HCT116 (cell line): ENCODE measurements at regions not wholly inside any gene's neighbourhood (a gene's known extent, or its start where the extent isn't known, plus 50 kb on each side); places are given as distances from the start of the nearest gene placed in this dataset.
"Not testable (repeated sequence)": the region's sequence is repeated elsewhere in the genome, so short reads cannot be mapped to it uniquely, and the experiment has no call there.

Experiments used
- ATAC-seq: fragments of 200-7000 bp; cut with Tn5 transposase; 2 replicates; pipeline ENCODE4 v1.9.1; 2020; ENCODE audit warnings: mild to moderate bottlenecking, moderate library complexity
- BruUV-seq: library from RNA; stranded (reverse); fragments of 400-500 nt; replicated peaks from 2 replicates; lab custom pipeline; 2021; lab: Mats Ljungman, UMichigan
- CTCF ChIA-PET: fragments of 300-600 bp; sonication (Branson Sonifier 250); formaldehyde crosslinking; loops from one replicate; lab custom pipeline; 2021; ENCODE audit warnings: antibody characterized with exemption; lab: Charles Lee
- POLR2A ChIA-PET: fragments of 300-600, 350-600 bp; sonication (Branson Sonifier 250); formaldehyde crosslinking; loops from one replicate; lab custom pipeline; 2021; ENCODE audit warnings: antibody characterized with exemption; lab: Charles Lee
- RAD21 ChIA-PET, 2 experiments: fragments of 300-600 bp; sonication (Branson Sonifier 250); formaldehyde crosslinking; loops; one replicate each; lab custom pipeline; 2023; ENCODE audit warnings: low total read pairs in 2 of 2; ENCODE audit not compliant: uncharacterized antibody in 2 of 2, unreplicated experiment in 2 of 2, low non-redundant PET in 1 of 2; lab: Charles Lee
- DNase-seq: peaks from one replicate; pipeline ENCODE4 v3.0.0-alpha.2; 2010; ENCODE audit warnings: low read depth, low spot score
- H2AFZ ChIP-seq: fragments of 200-600 bp; shearing (Covaris generic), sonication (generic); 2 replicates; pipeline ENCODE4 v1.6.1; 2017; ENCODE audit warnings: low read depth, mixed run types, mixed read lengths, antibody characterized with exemption, low read length; ENCODE audit not compliant: poor library complexity, severe bottlenecking
- H3K27ac ChIP-seq: 2 replicates; pipeline ENCODE4 v1.5.1; 2012; ENCODE audit warnings: low read depth, low read length
- H3K27me3 ChIP-seq: fragments of 200-600 bp; sonication (generic); 2 replicates; pipeline ENCODE4 v1.6.1; 2016; ENCODE audit warnings: mixed run types, low read length, mixed read lengths; ENCODE audit not compliant: insufficient read depth
- H3K36me3 ChIP-seq, 2 experiments: fragments of 200-500 bp in 1 of 2; fragments of 200-600 bp in 1 of 2; sonication (Bioruptor generic) in 1 of 2; sonication (generic) in 1 of 2; 2 replicates each; pipeline versions ENCODE4 v1.5.1 to v1.6.1; 2014 to 2016; ENCODE audit warnings: low read length in 2 of 2, inconsistent platforms in 1 of 2, mixed read lengths in 1 of 2, mixed run types in 1 of 2; ENCODE audit not compliant: insufficient read depth in 2 of 2, control insufficient read depth in 1 of 2
- H3K4me1 ChIP-seq, 2 experiments: fragments of 200-600 bp in 1 of 2; sonication (generic) in 1 of 2; 2 replicates each; pipeline versions ENCODE4 v1.5.1 to v1.6.1; 2012 to 2017; ENCODE audit warnings: low read length in 2 of 2, inconsistent platforms in 1 of 2, mild to moderate bottlenecking in 1 of 2, mixed read lengths in 1 of 2, mixed run types in 1 of 2, moderate library complexity in 1 of 2; ENCODE audit not compliant: insufficient read depth in 2 of 2, control insufficient read depth in 1 of 2
- H3K4me2 ChIP-seq: fragments of 200-600 bp; sonication (generic); 2 replicates; pipeline ENCODE4 v1.6.1; 2017; ENCODE audit warnings: mixed run types, low read length, mixed read lengths
- H3K4me3 ChIP-seq, 2 experiments: fragments of 200-600 bp in 1 of 2; sonication (generic) in 1 of 2; replicated peaks in 1 of 2; 2 replicates each; pipeline ENCODE4 v1.5.1; 2011 to 2016; ENCODE audit warnings: low read length in 2 of 2, control low read depth in 1 of 2, low read depth in 1 of 2, mild to moderate bottlenecking in 1 of 2, mixed read lengths in 1 of 2, mixed run types in 1 of 2
- H3K79me2 ChIP-seq: fragments of 200-600 bp; sonication (generic); 2 replicates; pipeline ENCODE4 v1.6.1; 2017; ENCODE audit warnings: mild to moderate bottlenecking, mixed run types, low read length, moderate library complexity, mixed read lengths; ENCODE audit not compliant: insufficient read depth
- H3K9ac ChIP-seq: fragments of 200-600 bp; sonication (generic); 2 replicates; pipeline ENCODE4 v1.6.1; 2016; ENCODE audit warnings: low read length, mixed read lengths
- H3K9me2 ChIP-seq: fragments of 200-600 bp; sonication (generic), shearing (Covaris generic); 2 replicates; pipeline ENCODE4 v1.6.1; 2017; ENCODE audit warnings: mixed run types, mild to moderate bottlenecking, moderate library complexity; ENCODE audit not compliant: insufficient read depth
- H3K9me3 ChIP-seq, 2 experiments: fragments of 200-500 bp in 1 of 2; fragments of 200-600 bp in 1 of 2; sonication (Bioruptor generic) in 1 of 2; sonication (generic) in 1 of 2; 2 replicates each; pipeline ENCODE4 v1.6.1; 2014 to 2017; ENCODE audit warnings: low read length in 2 of 2, mixed read lengths in 2 of 2, inconsistent platforms in 1 of 2, low read depth in 1 of 2, mild to moderate bottlenecking in 1 of 2, mixed run types in 1 of 2, moderate library complexity in 1 of 2; ENCODE audit not compliant: control insufficient read depth in 1 of 2, insufficient read depth in 1 of 2
- H4K20me1 ChIP-seq: fragments of 200-600 bp; sonication (generic), shearing (Covaris generic); 2 replicates; pipeline ENCODE4 v1.6.1; 2017; ENCODE audit warnings: mixed run types, mild to moderate bottlenecking, moderate library complexity; ENCODE audit not compliant: insufficient read depth
- intact Hi-C: fragments of 100-400 bp; cut with micrococcal nuclease; formaldehyde crosslinking; loops from 2 replicates; pipeline ENCODE4 v1.10.0; 2022

DNA sequence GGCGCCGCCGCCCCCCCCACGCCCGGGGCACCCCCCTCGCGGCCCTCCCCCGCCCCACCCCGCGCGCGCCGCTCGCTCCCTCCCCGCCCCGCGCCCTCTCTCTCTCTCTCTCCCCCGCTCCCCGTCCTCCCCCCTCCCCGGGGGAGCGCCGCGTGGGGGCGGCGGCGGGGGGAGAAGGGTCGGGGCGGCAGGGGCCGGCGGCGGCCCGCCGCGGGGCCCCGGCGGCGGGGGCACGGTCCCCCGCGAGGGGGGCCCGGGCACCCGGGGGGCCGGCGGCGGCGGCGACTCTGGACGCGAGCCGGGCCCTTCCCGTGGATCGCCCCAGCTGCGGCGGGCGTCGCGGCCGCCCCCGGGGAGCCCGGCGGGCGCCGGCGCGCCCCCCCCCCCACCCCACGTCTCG lies 2121.5 kb upstream of the TPTE start:
- H3K79me2 ChIP-seq, H3K4me3 ChIP-seq, RAD21 ChIA-PET, H3K9me3 ChIP-seq, H3K27ac ChIP-seq, H3K9ac ChIP-seq, ATAC-seq, DNase-seq, H3K36me3 ChIP-seq, H3K27me3 ChIP-seq, H3K4me2 ChIP-seq, H3K9me2 ChIP-seq, intact Hi-C loops, POLR2A ChIA-PET, H4K20me1 ChIP-seq, H2AFZ ChIP-seq, BruUV-seq, H3K4me1 ChIP-seq, CTCF ChIA-PET: not testable (repeated sequence)

DNA sequence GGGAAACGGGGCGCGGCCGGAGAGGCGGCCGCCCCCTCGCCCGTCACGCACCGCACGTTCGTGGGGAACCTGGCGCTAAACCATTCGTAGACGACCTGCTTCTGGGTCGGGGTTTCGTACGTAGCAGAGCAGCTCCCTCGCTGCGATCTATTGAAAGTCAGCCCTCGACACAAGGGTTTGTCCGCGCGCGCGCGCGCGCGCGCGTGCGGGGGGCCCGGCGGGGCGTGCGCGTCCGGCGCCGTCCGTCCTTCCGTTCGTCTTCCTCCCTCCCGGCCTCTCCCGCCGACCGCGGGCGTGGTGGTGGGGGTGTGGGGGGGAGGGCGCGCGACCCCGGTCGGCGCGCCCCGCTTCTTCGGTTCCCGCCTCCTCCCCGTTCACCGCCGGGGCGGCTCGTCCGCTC lies 2119.6 kb upstream of the TPTE start:
- CTCF ChIA-PET, H4K20me1 ChIP-seq, H3K9me3 ChIP-seq, RAD21 ChIA-PET, H3K36me3 ChIP-seq, H3K27me3 ChIP-seq, ATAC-seq, H2AFZ ChIP-seq, H3K79me2 ChIP-seq, H3K9me2 ChIP-seq, H3K4me3 ChIP-seq, BruUV-seq, H3K4me1 ChIP-seq, H3K4me2 ChIP-seq, H3K27ac ChIP-seq, POLR2A ChIA-PET, intact Hi-C loops, H3K9ac ChIP-seq, DNase-seq: not testable (repeated sequence)

DNA sequence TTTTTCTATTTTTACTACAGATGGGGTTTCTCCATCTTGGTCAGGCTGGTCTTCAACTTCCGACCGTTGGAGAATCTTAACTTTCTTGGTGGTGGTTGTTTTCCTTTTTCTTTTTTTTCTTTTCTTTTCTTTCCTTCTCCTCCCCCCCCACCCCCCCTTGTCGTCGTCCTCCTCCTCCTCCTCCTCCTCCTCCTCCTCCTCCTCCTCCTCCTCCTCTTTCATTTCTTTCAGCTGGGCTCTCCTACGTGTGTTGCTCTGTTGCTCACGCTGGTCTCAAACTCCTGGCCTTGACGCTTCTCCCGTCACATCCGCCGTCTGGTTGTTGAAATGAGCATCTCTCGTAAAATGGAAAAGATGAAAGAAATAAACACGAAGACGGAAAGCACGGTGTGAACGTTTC lies 2115.1 kb upstream of the TPTE start:
- H3K4me2 ChIP-seq, DNase-seq, RAD21 ChIA-PET, ATAC-seq, POLR2A ChIA-PET, intact Hi-C loops, H3K4me1 ChIP-seq, H3K27me3 ChIP-seq, H3K27ac ChIP-seq, H3K79me2 ChIP-seq, H4K20me1 ChIP-seq, H2AFZ ChIP-seq, CTCF ChIA-PET, H3K9ac ChIP-seq, H3K9me2 ChIP-seq, BruUV-seq, H3K4me3 ChIP-seq, H3K36me3 ChIP-seq, H3K9me3 ChIP-seq: not testable (repeated sequence)

DNA sequence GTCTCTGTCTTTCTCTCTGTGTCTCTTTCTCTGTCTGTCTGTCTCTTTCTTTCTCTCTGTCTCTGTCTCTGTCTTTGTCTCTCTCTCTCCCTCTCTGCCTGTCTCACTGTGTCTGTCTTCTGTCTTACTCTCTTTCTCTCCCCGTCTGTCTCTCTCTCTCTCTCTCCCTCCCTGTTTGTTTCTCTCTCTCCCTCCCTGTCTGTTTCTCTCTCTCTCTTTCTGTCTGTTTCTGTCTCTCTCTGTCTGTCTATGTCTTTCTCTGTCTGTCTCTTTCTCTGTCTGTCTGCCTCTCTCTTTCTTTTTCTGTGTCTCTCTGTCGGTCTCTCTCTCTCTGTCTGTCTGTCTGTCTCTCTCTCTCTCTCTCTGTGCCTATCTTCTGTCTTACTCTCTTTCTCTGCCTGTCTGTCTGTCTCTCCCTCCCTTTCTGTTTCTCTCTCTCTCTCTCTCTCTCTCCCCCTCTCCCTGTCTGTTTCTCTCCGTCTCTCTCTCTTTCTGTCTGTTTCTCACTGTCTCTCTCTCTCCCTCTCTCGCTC lies 2110.2 kb upstream of the TPTE start:
- CTCF ChIA-PET, H3K4me1 ChIP-seq, H3K27me3 ChIP-seq, RAD21 ChIA-PET, DNase-seq, H3K9me3 ChIP-seq, H3K79me2 ChIP-seq, POLR2A ChIA-PET, H3K9me2 ChIP-seq, H3K4me2 ChIP-seq, BruUV-seq, H4K20me1 ChIP-seq, H3K27ac ChIP-seq, H3K9ac ChIP-seq, intact Hi-C loops, H2AFZ ChIP-seq, H3K36me3 ChIP-seq, H3K4me3 ChIP-seq: not testable (repeated sequence)
- peak; percentile 57 for ATAC-seq
